ENCODE measurements at regions not wholly inside any gene's neighbourhood (a gene's known extent, or its start where the extent isn't known, plus 50 kb on each side); places are given as distances from the start of the nearest gene placed in this dataset.

- no peak for DNase-seq (ENCODE audit: low read depth)
- H3K4me3 ChIP-seq (ENCODE audit: low read depth, low read length) = no peak overlapping the region
- TF ChIP-seq, protein P1, sequence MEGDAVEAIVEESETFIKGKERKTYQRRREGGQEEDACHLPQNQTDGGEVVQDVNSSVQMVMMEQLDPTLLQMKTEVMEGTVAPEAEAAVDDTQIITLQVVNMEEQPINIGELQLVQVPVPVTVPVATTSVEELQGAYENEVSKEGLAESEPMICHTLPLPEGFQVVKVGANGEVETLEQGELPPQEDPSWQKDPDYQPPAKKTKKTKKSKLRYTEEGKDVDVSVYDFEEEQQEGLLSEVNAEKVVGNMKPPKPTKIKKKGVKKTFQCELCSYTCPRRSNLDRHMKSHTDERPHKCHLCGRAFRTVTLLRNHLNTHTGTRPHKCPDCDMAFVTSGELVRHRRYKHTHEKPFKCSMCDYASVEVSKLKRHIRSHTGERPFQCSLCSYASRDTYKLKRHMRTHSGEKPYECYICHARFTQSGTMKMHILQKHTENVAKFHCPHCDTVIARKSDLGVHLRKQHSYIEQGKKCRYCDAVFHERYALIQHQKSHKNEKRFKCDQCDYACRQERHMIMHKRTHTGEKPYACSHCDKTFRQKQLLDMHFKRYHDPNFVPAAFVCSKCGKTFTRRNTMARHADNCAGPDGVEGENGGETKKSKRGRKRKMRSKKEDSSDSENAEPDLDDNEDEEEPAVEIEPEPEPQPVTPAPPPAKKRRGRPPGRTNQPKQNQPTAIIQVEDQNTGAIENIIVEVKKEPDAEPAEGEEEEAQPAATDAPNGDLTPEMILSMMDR (IDR thresholded peaks at IDR 0.05; ENCODE audit: control insufficient read depth, extremely low read depth, insufficient read depth) = no peak
These were observed 537.5 kb upstream of the WWC1 start for GRCh38 chr5:167753725-167754490.

DNA sequence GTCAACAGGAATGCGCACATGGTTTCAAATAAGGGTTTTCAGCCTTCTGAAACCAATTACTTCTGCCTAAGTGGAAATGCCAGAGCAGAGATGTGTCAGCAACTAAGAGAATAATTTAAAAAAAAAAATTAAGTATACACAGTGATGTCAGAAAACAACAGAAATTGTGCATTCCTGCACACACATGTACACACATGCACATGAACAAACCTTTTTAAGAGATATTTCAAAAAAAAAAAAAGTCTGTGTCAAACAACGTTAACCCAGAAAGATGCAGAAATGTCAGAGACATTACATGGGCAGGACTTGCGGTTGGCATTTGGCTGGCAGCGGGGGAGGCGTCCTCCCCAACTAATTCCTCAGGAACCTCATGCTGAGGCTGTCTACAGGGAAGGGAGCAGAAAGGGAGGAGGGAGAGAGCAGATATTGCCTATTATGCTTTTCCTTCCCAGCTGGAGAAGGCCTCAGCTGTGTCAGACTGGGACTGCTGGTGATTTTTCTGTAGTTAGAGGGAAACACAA is 536.9 kb upstream of the WWC1 start:
- DNase-seq (ENCODE audit: low read depth) = no peak
- H3K4me3 ChIP-seq (ENCODE audit: low read depth, low read length) = no peak overlapping the region
- TF ChIP-seq, protein P1 (IDR thresholded peaks at IDR 0.05; ENCODE audit: control insufficient read depth, extremely low read depth, insufficient read depth) = no peak

- H3K4me3 ChIP-seq (ENCODE audit: low read depth, low read length) = no peak overlapping the region
- TF ChIP-seq, protein P1 (IDR thresholded peaks at IDR 0.05; ENCODE audit: control insufficient read depth, extremely low read depth, insufficient read depth) = no peak
- DNase-seq (ENCODE audit: low read depth) = no peak
These were observed 536.0 kb upstream of the WWC1 start for GRCh38 chr5:167755420-167755819.

GRCh38 chr5:167759057-167759821 is 532.2 kb upstream of the WWC1 start:
- no peak overlapping the region for H3K4me3 ChIP-seq (ENCODE audit: low read depth, low read length)
- DNase-seq (ENCODE audit: low read depth) = no peak
- TF ChIP-seq, protein P1 (IDR thresholded peaks at IDR 0.05; ENCODE audit: control insufficient read depth, extremely low read depth, insufficient read depth) = no peak

DNA sequence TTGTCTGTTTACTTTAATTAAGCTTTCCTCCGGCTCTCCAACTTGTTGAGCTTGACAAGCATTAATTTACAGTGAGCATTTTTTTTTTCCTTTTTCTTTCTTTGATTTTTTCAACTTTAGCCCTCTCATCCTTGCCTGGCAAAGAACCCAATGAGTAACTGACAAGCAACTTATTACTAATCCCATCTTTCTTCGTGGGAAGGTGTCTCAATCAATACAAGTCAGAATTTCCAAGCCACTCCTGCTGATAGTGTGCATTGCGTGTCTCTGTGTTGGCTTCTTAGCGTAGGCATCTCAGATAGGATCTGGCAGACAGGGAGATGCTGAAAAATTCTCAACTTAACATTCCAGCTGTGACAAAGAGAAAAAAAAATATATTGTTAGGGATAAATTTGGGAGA is 527.7 kb upstream of the WWC1 start:
- no peak overlapping the region for H3K4me3 ChIP-seq (ENCODE audit: low read depth, low read length)
- TF ChIP-seq, protein P1 (IDR thresholded peaks at IDR 0.05; ENCODE audit: control insufficient read depth, extremely low read depth, insufficient read depth) = no peak
- no peak for DNase-seq (ENCODE audit: low read depth)

DNA sequence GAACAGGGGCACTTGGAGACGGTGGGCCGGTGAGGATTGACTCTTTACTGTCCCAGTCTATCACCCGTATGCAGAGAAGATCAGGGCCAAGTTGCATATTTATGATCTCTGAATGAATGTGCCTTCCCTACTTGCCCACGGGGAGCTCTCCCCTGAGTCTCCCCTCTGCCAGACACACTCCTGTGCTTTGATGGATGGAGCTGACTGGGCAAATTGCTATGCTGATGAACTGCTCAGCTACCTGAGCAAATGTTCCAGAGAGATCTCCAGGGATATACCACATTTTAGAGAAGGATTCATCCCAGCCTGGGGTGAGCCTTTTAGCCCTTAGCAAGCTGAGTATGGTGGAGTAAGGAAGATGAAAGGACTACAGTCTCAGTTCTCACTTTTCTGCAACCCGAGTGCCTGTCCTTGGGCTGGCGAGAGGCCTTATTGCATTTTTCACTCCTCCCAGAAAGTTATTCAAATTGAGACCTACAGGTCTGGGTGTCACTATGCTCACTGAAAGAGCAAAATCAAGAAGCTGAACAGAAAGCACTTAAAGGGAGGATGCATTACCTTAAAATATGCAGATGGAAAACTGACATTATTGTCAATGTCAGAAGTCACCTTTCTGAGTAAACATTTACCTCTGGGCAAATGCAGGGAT is 526.7 kb upstream of the WWC1 start:
- no peak for DNase-seq (ENCODE audit: low read depth)
- TF ChIP-seq, protein P1 (IDR thresholded peaks at IDR 0.05; ENCODE audit: control insufficient read depth, extremely low read depth, insufficient read depth) = no peak
- H3K4me3 ChIP-seq (ENCODE audit: low read depth, low read length) = no peak overlapping the region

All from LNCaP clone FGC (cell line).